ENCODE measurements at regions not wholly inside any gene's neighbourhood (a gene's known extent, or its start where the extent isn't known, plus 50 kb on each side); places are given as distances from the start of the nearest gene placed in this dataset.

DNA sequence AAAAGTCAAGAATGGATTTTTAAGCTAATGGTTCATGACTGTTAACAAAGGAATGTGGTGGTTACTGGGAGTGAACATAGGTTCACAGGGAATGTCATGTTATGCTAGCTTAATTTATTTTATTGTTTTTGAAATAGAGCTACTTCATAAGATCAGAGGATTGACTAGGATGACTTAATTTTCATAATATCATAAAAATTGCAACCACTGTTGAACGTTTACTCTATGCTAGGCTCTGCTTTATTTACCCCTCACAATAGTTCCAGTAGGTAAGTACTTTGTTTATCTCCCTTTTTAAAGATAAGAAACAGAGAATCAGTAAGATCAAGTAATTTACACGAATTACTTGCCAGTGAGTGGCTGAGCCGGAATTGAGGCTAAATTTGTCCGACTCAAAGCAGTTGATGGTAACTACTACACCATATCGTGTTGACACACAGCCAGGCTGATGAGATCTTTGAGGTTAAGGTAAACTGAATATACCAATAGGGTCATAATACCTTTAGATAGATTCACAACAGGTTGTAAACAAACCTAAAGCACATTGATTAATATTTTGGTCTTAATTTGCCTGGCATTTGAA, 194.6 kb upstream of the CITED2 start:
- no peaks in the 10 kb centered on the region for H3K27me3 ChIP-seq (ENCODE audit: insufficient read depth, low read depth, low read length)
- H3K4me2 ChIP-seq (ENCODE audit: low read length) = no peak overlapping the region
- no peak overlapping the region for H3K9ac ChIP-seq (ENCODE audit: low read length)
- H3K4me3 ChIP-seq (ENCODE audit: low read length) = no peak overlapping the region
- no peaks in the 10 kb centered on the region for H3K79me2 ChIP-seq (replicated peaks; ENCODE audit: insufficient read depth, low read length)
- no peaks in the 10 kb centered on the region for H3K36me3 ChIP-seq (ENCODE audit: insufficient read depth, low read length)
- no peaks in the 10 kb centered on the region for H4K20me1 ChIP-seq (ENCODE audit: insufficient read depth)
- H3K9me3 ChIP-seq (ENCODE audit: low read length) = no peaks in the 10 kb centered on the region
- no peak overlapping the region for H2AFZ ChIP-seq (ENCODE audit: low read depth, low read length)
- no peaks in the 10 kb centered on the region for H3K9me2 ChIP-seq (ENCODE audit: insufficient read depth, low read length)
- no peak for TF ChIP-seq EZH2 (IDR thresholded peaks at IDR 0.05; ENCODE audit: borderline replicate concordance, insufficient read depth, low read length, poor library complexity, severe bottlenecking)
- TF ChIP-seq TAF1 (IDR thresholded peaks at IDR 0.05; ENCODE audit: low read depth) = no peak
- no peak for TF ChIP-seq EP300 (conservative IDR thresholded peaks at IDR 0.05; ENCODE audit: poor library complexity, severe bottlenecking)
- no peaks in the 10 kb centered on the region for H3F3A ChIP-seq (ENCODE audit: insufficient read depth, low read length, poor library complexity, severe bottlenecking)
- no peak overlapping the region for H3K27ac ChIP-seq (ENCODE audit: low read length)

DNA sequence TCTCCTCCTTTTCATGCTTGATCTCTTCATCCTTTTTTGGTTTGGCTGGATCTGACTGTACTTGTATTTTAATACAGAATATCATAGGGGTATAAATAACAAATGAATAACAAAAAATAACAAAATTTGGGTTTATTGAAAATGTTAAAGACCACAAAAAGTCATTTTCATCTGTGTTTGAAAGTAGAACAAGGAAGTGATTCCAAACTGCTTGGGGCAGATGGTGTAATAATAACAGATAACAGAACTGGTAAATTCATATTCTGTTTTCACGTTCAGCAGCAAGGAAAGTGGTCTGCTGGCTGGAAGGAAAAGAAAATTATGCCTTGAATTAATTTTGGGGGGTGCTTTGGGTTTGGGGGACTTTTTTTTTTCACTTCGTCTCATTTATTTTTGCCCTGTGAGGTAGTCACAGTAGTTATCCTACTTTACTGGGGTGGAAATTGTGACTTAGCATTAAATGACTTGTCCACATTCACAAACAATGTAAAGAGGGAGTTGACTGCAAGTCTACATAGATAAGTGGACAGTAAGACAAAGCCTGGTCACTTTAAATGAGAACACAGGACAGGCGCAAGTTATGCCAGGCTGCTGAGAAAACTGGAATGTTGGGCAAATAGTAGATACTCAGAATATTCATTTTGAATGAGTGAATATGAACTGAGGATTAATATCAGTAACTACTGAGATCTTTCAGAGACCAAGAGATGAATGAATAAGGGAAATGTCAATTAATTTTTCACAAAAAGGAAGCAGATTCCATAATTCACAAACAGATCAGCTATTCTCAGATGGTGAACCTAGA, 193.9 kb upstream of the CITED2 start:
- Histone ChIP-seq H3K36me3 (ENCODE audit: insufficient read depth, low read length) (no peaks in the 10 kb centered on the region), H3K27me3 (ENCODE audit: insufficient read depth, low read depth, low read length) (no peaks in the 10 kb centered on the region), H3K9me3 (ENCODE audit: low read length) (no peaks in the 10 kb centered on the region), H3K79me2 (replicated peaks; ENCODE audit: insufficient read depth, low read length) (no peaks in the 10 kb centered on the region), H3K4me2 (ENCODE audit: low read length) (no peak overlapping the region), H3K27ac (ENCODE audit: low read length) (no peak overlapping the region), H3F3A (ENCODE audit: insufficient read depth, low read length, poor library complexity, severe bottlenecking) (no peaks in the 10 kb centered on the region), H3K9me2 (ENCODE audit: insufficient read depth, low read length) (no peaks in the 10 kb centered on the region), H4K20me1 (ENCODE audit: insufficient read depth) (no peaks in the 10 kb centered on the region), H2AFZ (ENCODE audit: low read depth, low read length) (no peak overlapping the region), H3K9ac (ENCODE audit: low read length) (no peak overlapping the region), H3K4me3 (ENCODE audit: low read length) (no peak overlapping the region)
- no peak for TF ChIP-seq RAD21 (conservative IDR thresholded peaks at IDR 0.05)
- TF ChIP-seq, protein P1, sequence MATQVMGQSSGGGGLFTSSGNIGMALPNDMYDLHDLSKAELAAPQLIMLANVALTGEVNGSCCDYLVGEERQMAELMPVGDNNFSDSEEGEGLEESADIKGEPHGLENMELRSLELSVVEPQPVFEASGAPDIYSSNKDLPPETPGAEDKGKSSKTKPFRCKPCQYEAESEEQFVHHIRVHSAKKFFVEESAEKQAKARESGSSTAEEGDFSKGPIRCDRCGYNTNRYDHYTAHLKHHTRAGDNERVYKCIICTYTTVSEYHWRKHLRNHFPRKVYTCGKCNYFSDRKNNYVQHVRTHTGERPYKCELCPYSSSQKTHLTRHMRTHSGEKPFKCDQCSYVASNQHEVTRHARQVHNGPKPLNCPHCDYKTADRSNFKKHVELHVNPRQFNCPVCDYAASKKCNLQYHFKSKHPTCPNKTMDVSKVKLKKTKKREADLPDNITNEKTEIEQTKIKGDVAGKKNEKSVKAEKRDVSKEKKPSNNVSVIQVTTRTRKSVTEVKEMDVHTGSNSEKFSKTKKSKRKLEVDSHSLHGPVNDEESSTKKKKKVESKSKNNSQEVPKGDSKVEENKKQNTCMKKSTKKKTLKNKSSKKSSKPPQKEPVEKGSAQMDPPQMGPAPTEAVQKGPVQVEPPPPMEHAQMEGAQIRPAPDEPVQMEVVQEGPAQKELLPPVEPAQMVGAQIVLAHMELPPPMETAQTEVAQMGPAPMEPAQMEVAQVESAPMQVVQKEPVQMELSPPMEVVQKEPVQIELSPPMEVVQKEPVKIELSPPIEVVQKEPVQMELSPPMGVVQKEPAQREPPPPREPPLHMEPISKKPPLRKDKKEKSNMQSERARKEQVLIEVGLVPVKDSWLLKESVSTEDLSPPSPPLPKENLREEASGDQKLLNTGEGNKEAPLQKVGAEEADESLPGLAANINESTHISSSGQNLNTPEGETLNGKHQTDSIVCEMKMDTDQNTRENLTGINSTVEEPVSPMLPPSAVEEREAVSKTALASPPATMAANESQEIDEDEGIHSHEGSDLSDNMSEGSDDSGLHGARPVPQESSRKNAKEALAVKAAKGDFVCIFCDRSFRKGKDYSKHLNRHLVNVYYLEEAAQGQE (IDR thresholded peaks at IDR 0.05; ENCODE audit: borderline replicate concordance) = no peak

DNA sequence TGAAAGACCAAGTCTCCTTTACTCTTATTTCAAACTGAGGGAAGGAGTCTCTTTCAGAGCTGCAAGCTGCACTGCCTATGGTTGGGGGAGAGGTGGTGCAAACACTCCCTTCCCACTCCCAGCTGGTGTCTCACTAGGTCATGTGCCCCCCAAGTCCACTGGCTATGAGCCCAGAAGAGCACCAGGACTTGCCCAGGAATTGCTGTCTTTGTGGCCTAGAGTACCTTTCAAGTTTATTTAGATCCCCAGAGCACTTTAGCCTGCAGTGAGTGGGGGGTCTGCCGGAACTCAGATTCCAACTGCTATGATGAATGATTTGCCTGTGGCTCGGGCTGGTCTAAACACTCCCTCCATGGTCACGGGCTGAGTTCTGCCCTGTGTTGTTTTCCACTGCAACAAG, 192.6 kb upstream of the CITED2 start:
- no peaks in the 10 kb centered on the region for H3F3A ChIP-seq (ENCODE audit: insufficient read depth, low read length, poor library complexity, severe bottlenecking)
- H3K36me3 ChIP-seq (ENCODE audit: insufficient read depth, low read length) = no peaks in the 10 kb centered on the region
- H3K9me2 ChIP-seq (ENCODE audit: insufficient read depth, low read length) = no peaks in the 10 kb centered on the region
- H3K27me3 ChIP-seq (ENCODE audit: insufficient read depth, low read depth, low read length) = no peaks in the 10 kb centered on the region
- H2AFZ ChIP-seq (ENCODE audit: low read depth, low read length) = no peak overlapping the region
- no peak for TF ChIP-seq RAD21 (conservative IDR thresholded peaks at IDR 0.05)
- TF ChIP-seq, protein P2, sequence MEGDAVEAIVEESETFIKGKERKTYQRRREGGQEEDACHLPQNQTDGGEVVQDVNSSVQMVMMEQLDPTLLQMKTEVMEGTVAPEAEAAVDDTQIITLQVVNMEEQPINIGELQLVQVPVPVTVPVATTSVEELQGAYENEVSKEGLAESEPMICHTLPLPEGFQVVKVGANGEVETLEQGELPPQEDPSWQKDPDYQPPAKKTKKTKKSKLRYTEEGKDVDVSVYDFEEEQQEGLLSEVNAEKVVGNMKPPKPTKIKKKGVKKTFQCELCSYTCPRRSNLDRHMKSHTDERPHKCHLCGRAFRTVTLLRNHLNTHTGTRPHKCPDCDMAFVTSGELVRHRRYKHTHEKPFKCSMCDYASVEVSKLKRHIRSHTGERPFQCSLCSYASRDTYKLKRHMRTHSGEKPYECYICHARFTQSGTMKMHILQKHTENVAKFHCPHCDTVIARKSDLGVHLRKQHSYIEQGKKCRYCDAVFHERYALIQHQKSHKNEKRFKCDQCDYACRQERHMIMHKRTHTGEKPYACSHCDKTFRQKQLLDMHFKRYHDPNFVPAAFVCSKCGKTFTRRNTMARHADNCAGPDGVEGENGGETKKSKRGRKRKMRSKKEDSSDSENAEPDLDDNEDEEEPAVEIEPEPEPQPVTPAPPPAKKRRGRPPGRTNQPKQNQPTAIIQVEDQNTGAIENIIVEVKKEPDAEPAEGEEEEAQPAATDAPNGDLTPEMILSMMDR (IDR thresholded peaks at IDR 0.05; ENCODE audit: poor library complexity, severe bottlenecking) = no peak
- no peak for TF ChIP-seq EZH2 (IDR thresholded peaks at IDR 0.05; ENCODE audit: borderline replicate concordance, insufficient read depth, low read length, poor library complexity, severe bottlenecking)
- TF ChIP-seq, protein P1 (IDR thresholded peaks at IDR 0.05; ENCODE audit: borderline replicate concordance) = no peak
- TF ChIP-seq SMC3 (conservative IDR thresholded peaks at IDR 0.05; ENCODE audit: poor library complexity) = no peak
- no peak for TF ChIP-seq EP300 (conservative IDR thresholded peaks at IDR 0.05; ENCODE audit: poor library complexity, severe bottlenecking)
- TF ChIP-seq MXI1 (conservative IDR thresholded peaks at IDR 0.05; ENCODE audit: poor library complexity, severe bottlenecking) = no peak
- no peak for TF ChIP-seq POLR2AphosphoS5 (IDR thresholded peaks at IDR 0.05)
- TF ChIP-seq TAF1 (IDR thresholded peaks at IDR 0.05; ENCODE audit: low read depth) = no peak
- no peaks in the 10 kb centered on the region for H3K79me2 ChIP-seq (replicated peaks; ENCODE audit: insufficient read depth, low read length)
- H3K9me3 ChIP-seq (ENCODE audit: low read length) = no peaks in the 10 kb centered on the region
- no peak overlapping the region for H3K9ac ChIP-seq (ENCODE audit: low read length)
- H4K20me1 ChIP-seq (ENCODE audit: insufficient read depth) = no peaks in the 10 kb centered on the region
- H3K27ac ChIP-seq (ENCODE audit: low read length) = no peak overlapping the region
- H3K4me3 ChIP-seq (ENCODE audit: low read length) = no peak overlapping the region
- H3K4me2 ChIP-seq (ENCODE audit: low read length) = no peak overlapping the region

All from neural cell (in vitro differentiated cells).